PC-3 (cell line): ENCODE measurements at regions not wholly inside any gene's neighbourhood (a gene's known extent, or its start where the extent isn't known, plus 50 kb on each side); places are given as distances from the start of the nearest gene placed in this dataset.

Source experiments
- CTCF ChIP-seq: fragments of 300-600 bp; sonication (generic); conservative IDR thresholded peaks from 2 replicates; pipeline ENCODE4 v1.5.1; 2017; ENCODE audit warnings: antibody characterized with exemption, low read depth, mild to moderate bottlenecking, low read length
- EZH2 ChIP-seq: fragments of 300-600 bp; sonication (generic); IDR thresholded peaks from one replicate; pipeline ENCODE4 v1.6.1; 2017; ENCODE audit warnings: antibody characterized with exemption, mild to moderate bottlenecking, low read length; ENCODE audit not compliant: unreplicated experiment

GRCh38 chr5:130666462-130666861, 498.6 kb downstream of the HINT1 start:
- no peak for TF ChIP-seq CTCF
- no peak for TF ChIP-seq EZH2
